Hindlimb muscle (tissue), 1 donor: ENCODE measurements at regions not wholly inside any gene's neighbourhood (a gene's known extent, or its start where the extent isn't known, plus 50 kb on each side); places are given as distances from the start of the nearest gene placed in this dataset.
"Not testable (repeated sequence)": the region's sequence is repeated elsewhere in the genome, so short reads cannot be mapped to it uniquely, and the experiment has no call there.

Experiments used
- DNase-seq: peaks from one replicate; pipeline ENCODE4 v3.0.0-alpha.2; 2013

- DNase-seq, result no peak
Observed at GRCh38 chr5:5838493-5838892, 416.0 kb downstream of the ICE1 start.

- DNase-seq, result not testable (repeated sequence)
Observed at GRCh38 chr5:5831622-5832021, 409.1 kb downstream of the ICE1 start.

- DNase-seq, result no peak
Observed at GRCh38 chr5:5828619-5829018, 406.1 kb downstream of the ICE1 start.

- DNase-seq, result no peak
Observed at GRCh38 chr5:5826911-5827310, 404.4 kb downstream of the ICE1 start.

- DNase-seq, result no peak
Observed at GRCh38 chr5:5822729-5823257, 400.3 kb downstream of the ICE1 start.

GRCh38 chr5:5816960-5817359 is 394.5 kb downstream of the ICE1 start:
- DNase-seq, result no peak

GRCh38 chr5:5813441-5813840 is 391.0 kb downstream of the ICE1 start:
- no peak for DNase-seq

- DNase-seq, result no peak
Observed at GRCh38 chr5:5810461-5810860, 388.0 kb downstream of the ICE1 start.

GRCh38 chr5:5805916-5806315 is 383.4 kb downstream of the ICE1 start:
- DNase-seq, result no peak

- no peak for DNase-seq
Observed at GRCh38 chr5:5804478-5805233, 382.2 kb downstream of the ICE1 start.

GRCh38 chr5:5800801-5801761 is 378.6 kb downstream of the ICE1 start:
- no peak for DNase-seq

- DNase-seq, result no peak
Observed at GRCh38 chr5:5799826-5800225, 377.3 kb downstream of the ICE1 start.

- no peak for DNase-seq
Observed at GRCh38 chr5:5799229-5799628, 376.8 kb downstream of the ICE1 start.

GRCh38 chr5:5798462-5798861 is 376.0 kb downstream of the ICE1 start:
- DNase-seq, result no peak

GRCh38 chr5:5798041-5798440 is 375.6 kb downstream of the ICE1 start:
- no peak for DNase-seq

- DNase-seq, result no peak
Observed at GRCh38 chr5:5795074-5795771, 372.7 kb downstream of the ICE1 start.

- no peak for DNase-seq
Observed at GRCh38 chr5:5794118-5794560, 371.7 kb downstream of the ICE1 start.

- DNase-seq, result no peak
Observed at GRCh38 chr5:5793242-5794117, 371.0 kb downstream of the ICE1 start.

- no peak for DNase-seq
Observed at GRCh38 chr5:5792106-5792505, 369.6 kb downstream of the ICE1 start.

- no peak for DNase-seq
Observed at GRCh38 chr5:5788793-5789192, 366.3 kb downstream of the ICE1 start.

- DNase-seq, result no peak
Observed at GRCh38 chr5:5787373-5787772, 364.9 kb downstream of the ICE1 start.

GRCh38 chr5:5784101-5784500 is 361.6 kb downstream of the ICE1 start:
- DNase-seq, result no peak
